ENCODE measurements at regions not wholly inside any gene's neighbourhood (a gene's known extent, or its start where the extent isn't known, plus 50 kb on each side); places are given as distances from the start of the nearest gene placed in this dataset.

GRCh38 chr1:29457496-29458368, 221.4 kb downstream of the PTPRU start:
- no peak for TF ChIP-seq GATA2 (IDR thresholded peaks at IDR 0.05; ENCODE audit: low read depth, low read length)
- no peak for TF ChIP-seq GATA3 (IDR thresholded peaks at IDR 0.05; ENCODE audit: low read depth, low read length)

Measured in SH-SY5Y (cell line).